ENCODE measurements at regions not wholly inside any gene's neighbourhood (a gene's known extent, or its start where the extent isn't known, plus 50 kb on each side); places are given as distances from the start of the nearest gene placed in this dataset.

DNA sequence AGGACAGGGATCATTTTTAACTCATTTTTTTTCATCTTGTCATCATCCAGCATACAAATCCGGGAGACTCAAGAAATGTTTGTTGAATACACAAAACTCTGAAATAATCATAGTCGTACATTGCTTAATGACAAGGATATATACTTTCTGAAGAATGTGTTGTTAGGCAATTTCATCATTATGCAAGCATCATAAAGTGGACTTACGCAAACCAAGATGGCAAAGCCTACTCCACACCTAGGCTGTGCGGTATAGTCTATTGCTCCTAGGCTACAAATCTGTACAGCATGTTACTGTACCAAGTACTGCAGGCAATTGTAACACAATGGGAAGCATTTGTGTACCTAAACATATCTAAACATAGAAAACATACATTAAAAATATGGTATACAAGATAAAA is 264.1 kb downstream of the TSHZ3 start:
- TF ChIP-seq POLR2AphosphoS5 (IDR thresholded peaks at IDR 0.05): no peak
- TF ChIP-seq, protein P1, sequence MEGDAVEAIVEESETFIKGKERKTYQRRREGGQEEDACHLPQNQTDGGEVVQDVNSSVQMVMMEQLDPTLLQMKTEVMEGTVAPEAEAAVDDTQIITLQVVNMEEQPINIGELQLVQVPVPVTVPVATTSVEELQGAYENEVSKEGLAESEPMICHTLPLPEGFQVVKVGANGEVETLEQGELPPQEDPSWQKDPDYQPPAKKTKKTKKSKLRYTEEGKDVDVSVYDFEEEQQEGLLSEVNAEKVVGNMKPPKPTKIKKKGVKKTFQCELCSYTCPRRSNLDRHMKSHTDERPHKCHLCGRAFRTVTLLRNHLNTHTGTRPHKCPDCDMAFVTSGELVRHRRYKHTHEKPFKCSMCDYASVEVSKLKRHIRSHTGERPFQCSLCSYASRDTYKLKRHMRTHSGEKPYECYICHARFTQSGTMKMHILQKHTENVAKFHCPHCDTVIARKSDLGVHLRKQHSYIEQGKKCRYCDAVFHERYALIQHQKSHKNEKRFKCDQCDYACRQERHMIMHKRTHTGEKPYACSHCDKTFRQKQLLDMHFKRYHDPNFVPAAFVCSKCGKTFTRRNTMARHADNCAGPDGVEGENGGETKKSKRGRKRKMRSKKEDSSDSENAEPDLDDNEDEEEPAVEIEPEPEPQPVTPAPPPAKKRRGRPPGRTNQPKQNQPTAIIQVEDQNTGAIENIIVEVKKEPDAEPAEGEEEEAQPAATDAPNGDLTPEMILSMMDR (IDR thresholded peaks at IDR 0.05): no peak

Measured in prostate gland (tissue), 2 donors.